ENCODE measurements at regions not wholly inside any gene's neighbourhood (a gene's known extent, or its start where the extent isn't known, plus 50 kb on each side); places are given as distances from the start of the nearest gene placed in this dataset.

DNA sequence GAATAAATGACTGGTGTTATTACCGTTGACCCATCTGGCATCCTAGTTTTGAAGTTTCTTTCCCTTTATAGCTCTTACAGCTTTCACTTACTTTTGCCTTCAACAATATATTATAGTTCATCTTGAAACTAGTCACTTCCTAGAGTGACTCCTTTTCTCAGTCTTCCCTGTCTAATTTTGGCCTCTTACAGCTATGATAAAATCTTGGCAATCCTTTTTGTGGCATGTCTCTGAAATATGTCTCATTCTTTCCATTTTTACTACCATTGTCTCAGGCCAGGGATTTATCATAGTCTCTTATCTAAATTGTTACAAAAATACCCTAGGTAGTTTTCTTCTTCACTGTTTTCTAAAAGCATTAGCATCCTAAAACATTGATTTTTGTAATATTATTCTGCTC is 621.3 kb upstream of the ZNF608 start (continued):
- TF ChIP-seq CBX1 (IDR thresholded peaks at IDR 0.05; ENCODE audit: low read depth) (no peak), MIXL1 (CRISPR knock-in tag; IDR thresholded peaks at IDR 0.05) (no peak), ZNF484 (CRISPR knock-in tag; IDR thresholded peaks at IDR 0.05; ENCODE audit: borderline replicate concordance, low read depth) (no peak), RNF2 (conservative IDR thresholded peaks at IDR 0.05; ENCODE audit: low read depth) (no peak), RFX1 (IDR thresholded peaks at IDR 0.05) (no peak), SETDB1 (CRISPR knock-in tag; IDR thresholded peaks at IDR 0.05; ENCODE audit: borderline replicate concordance) (no peak)

DNA sequence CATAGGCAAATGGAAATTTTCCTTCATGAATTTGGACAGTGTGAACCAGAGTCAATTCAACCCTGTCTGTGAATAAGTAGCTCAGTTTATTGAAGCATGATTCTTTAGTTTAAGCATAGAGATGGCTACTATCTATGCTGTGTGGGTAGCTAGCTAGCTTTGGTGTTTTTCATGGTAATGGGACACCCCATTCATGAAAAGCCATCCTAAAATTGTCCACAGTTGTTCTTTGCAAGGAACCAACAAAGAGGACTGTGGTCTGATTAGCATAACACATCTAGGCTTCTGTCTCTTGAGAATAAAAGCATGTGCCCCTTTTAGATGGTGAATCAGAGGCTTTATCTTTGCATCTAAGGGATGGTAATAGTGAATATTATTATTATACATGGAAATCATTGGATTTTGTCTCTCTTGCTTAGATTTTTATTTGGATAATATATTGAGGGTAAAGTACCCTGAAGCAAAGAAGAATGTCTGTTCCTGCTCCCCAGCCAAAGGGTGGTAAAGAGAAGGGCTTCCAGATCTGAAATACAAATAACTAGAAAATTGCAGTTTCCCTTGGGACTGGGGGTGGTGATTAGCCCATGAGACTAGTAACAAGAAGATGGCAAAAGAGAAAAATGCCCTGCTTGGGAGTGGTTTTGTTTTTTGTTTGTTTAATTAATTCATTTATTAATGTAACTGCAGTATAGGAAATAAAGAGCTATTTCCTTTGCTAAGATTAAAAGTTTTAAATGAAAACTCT is 624.2 kb upstream of the ZNF608 start:
- Histone ChIP-seq H3K4me1 (ENCODE audit: insufficient read depth, low read length) (no peaks in the 10 kb centered on the region), H4K20me1 (ENCODE audit: insufficient read depth, low read length) (no peaks in the 10 kb centered on the region), H3K36me3 (replicated peaks in 1 of 2; ENCODE audit: control insufficient read depth in 1 of 2, insufficient read depth in 2 of 2, low read length in 2 of 2) (no peaks in the 10 kb centered on the region), H3K79me2 (ENCODE audit: insufficient read depth, low read length) (no peaks in the 10 kb centered on the region), H3K4me3 (replicated peaks in 1 of 3; ENCODE audit: insufficient read depth in 1 of 3, low read depth in 2 of 3, low read length in 3 of 3) (no peak overlapping the region), H3K9ac (ENCODE audit: insufficient read depth, low read depth, low read length) (no peak overlapping the region), H2AFZ (ENCODE audit: low read length) (no peak overlapping the region), H3K9me3 (ENCODE audit: low read length) (peaks cover 9% of the 10 kb centered on the region; the same call in 1 of the 2 replicates), H3K27me3 (ENCODE audit: control insufficient read depth in 1 of 2, insufficient read depth in 2 of 2, low read length in 2 of 2) (no peaks in the 10 kb centered on the region), H3K4me2 (ENCODE audit: low read depth, low read length) (no peak overlapping the region), H3K27ac (ENCODE audit: extremely low read length, insufficient read depth, low read length) (no peak overlapping the region)
- DNase-seq (ENCODE audit: low spot score) (no peak), ATAC-seq (no peak), FAIRE-seq (no peak)
- POLR2A ChIA-PET: no interaction called here
- CTCF ChIA-PET (ENCODE audit: low intra/inter-chr PET ratio, low total read pairs): no interaction called here
- in situ Hi-C loops (cut with HindIII; ENCODE audit: extremely low pct_ligation_motif_present, low pct_unique_long_range_greater_than_20kb) (no loop called here), intact Hi-C loops (cut with micrococcal nuclease; ENCODE audit: unreplicated experiment) (no loop called here)
- BruUV-seq (replicated peaks): no TSS peak
- TF ChIP-seq, protein P1, sequence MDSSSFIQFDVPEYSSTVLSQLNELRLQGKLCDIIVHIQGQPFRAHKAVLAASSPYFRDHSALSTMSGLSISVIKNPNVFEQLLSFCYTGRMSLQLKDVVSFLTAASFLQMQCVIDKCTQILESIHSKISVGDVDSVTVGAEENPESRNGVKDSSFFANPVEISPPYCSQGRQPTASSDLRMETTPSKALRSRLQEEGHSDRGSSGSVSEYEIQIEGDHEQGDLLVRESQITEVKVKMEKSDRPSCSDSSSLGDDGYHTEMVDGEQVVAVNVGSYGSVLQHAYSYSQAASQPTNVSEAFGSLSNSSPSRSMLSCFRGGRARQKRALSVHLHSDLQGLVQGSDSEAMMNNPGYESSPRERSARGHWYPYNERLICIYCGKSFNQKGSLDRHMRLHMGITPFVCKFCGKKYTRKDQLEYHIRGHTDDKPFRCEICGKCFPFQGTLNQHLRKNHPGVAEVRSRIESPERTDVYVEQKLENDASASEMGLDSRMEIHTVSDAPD (CRISPR knock-in tag; IDR thresholded peaks at IDR 0.05): no peak
- TF ChIP-seq, protein P2, sequence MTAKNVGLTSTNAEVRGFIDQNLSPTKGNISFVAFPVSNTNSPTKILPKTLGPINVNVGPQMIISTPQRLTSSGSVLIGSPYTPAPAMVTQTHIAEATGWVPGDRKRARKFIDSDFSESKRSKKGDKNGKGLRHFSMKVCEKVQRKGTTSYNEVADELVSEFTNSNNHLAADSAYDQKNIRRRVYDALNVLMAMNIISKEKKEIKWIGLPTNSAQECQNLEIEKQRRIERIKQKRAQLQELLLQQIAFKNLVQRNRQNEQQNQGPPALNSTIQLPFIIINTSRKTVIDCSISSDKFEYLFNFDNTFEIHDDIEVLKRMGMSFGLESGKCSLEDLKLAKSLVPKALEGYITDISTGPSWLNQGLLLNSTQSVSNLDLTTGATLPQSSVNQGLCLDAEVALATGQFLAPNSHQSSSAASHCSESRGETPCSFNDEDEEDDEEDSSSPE (CRISPR knock-in tag; IDR thresholded peaks at IDR 0.05): no peak
- TF ChIP-seq, protein P3, sequence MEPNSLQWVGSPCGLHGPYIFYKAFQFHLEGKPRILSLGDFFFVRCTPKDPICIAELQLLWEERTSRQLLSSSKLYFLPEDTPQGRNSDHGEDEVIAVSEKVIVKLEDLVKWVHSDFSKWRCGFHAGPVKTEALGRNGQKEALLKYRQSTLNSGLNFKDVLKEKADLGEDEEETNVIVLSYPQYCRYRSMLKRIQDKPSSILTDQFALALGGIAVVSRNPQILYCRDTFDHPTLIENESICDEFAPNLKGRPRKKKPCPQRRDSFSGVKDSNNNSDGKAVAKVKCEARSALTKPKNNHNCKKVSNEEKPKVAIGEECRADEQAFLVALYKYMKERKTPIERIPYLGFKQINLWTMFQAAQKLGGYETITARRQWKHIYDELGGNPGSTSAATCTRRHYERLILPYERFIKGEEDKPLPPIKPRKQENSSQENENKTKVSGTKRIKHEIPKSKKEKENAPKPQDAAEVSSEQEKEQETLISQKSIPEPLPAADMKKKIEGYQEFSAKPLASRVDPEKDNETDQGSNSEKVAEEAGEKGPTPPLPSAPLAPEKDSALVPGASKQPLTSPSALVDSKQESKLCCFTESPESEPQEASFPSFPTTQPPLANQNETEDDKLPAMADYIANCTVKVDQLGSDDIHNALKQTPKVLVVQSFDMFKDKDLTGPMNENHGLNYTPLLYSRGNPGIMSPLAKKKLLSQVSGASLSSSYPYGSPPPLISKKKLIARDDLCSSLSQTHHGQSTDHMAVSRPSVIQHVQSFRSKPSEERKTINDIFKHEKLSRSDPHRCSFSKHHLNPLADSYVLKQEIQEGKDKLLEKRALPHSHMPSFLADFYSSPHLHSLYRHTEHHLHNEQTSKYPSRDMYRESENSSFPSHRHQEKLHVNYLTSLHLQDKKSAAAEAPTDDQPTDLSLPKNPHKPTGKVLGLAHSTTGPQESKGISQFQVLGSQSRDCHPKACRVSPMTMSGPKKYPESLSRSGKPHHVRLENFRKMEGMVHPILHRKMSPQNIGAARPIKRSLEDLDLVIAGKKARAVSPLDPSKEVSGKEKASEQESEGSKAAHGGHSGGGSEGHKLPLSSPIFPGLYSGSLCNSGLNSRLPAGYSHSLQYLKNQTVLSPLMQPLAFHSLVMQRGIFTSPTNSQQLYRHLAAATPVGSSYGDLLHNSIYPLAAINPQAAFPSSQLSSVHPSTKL (CRISPR knock-in tag; IDR thresholded peaks at IDR 0.05): no peak
- TF ChIP-seq SRSF4 (IDR thresholded peaks at IDR 0.05; ENCODE audit: low read depth, low read length, poor library complexity, severe bottlenecking) (no peak), ATF1 (CRISPR knock-in tag; IDR thresholded peaks at IDR 0.05) (no peak), SP5 (CRISPR knock-in tag; IDR thresholded peaks at IDR 0.05; ENCODE audit: borderline replicate concordance, low read depth) (no peak)
- TF ChIP-seq, protein P4, sequence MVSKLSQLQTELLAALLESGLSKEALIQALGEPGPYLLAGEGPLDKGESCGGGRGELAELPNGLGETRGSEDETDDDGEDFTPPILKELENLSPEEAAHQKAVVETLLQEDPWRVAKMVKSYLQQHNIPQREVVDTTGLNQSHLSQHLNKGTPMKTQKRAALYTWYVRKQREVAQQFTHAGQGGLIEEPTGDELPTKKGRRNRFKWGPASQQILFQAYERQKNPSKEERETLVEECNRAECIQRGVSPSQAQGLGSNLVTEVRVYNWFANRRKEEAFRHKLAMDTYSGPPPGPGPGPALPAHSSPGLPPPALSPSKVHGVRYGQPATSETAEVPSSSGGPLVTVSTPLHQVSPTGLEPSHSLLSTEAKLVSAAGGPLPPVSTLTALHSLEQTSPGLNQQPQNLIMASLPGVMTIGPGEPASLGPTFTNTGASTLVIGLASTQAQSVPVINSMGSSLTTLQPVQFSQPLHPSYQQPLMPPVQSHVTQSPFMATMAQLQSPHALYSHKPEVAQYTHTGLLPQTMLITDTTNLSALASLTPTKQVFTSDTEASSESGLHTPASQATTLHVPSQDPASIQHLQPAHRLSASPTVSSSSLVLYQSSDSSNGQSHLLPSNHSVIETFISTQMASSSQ (IDR thresholded peaks at IDR 0.05; ENCODE audit: low read depth): no peak
- TF ChIP-seq, protein P4 (CRISPR knock-in tag; IDR thresholded peaks at IDR 0.05; ENCODE audit: borderline replicate concordance): no peak

All from HepG2 (cell line).